HL-60 (cell line): ENCODE measurements at regions not wholly inside any gene's neighbourhood (a gene's known extent, or its start where the extent isn't known, plus 50 kb on each side); places are given as distances from the start of the nearest gene placed in this dataset.

Experiments
- DNase-seq, 2 experiments: peaks; one replicate each; pipeline ENCODE4 v3.0.0-alpha.2; 2010 to 2020; ENCODE audit warnings: low read depth in 1 of 2, low spot score in 1 of 2
- H3K27ac ChIP-seq: fragments of 250-450 bp; sonication (Bioruptor Pico); replicated peaks from 2 replicates; pipeline ENCODE4 v1.5.1; 2020; ENCODE audit warnings: mild to moderate bottlenecking, moderate library complexity
- H3K27me3 ChIP-seq: fragments of 250-450 bp; sonication (Bioruptor Pico); 2 replicates; pipeline ENCODE4 v1.5.1; 2021; ENCODE audit warnings: mild to moderate bottlenecking, moderate library complexity; ENCODE audit not compliant: insufficient read depth, poor library complexity, severe bottlenecking
- H3K4me3 ChIP-seq: replicated peaks from 2 replicates; pipeline ENCODE4 v1.5.1; 2011; ENCODE audit warnings: mild to moderate bottlenecking, control low read depth, low read length; ENCODE audit not compliant: insufficient read depth
- GABPA ChIP-seq: IDR thresholded peaks from 2 replicates; pipeline ENCODE4 v1.6.1; 2012; ENCODE audit warnings: low read depth
- POLR2AphosphoS5 ChIP-seq: IDR thresholded peaks from 2 replicates; pipeline ENCODE4 v1.6.1; 2012; ENCODE audit warnings: low read depth
- SPI1 ChIP-seq: IDR thresholded peaks from 2 replicates; pipeline ENCODE4 v1.6.1; 2012; ENCODE audit warnings: low read depth, mild to moderate bottlenecking, borderline replicate concordance
- TF ChIP-seq, protein P1 (sequence below): IDR thresholded peaks from one replicate; pipeline ENCODE4 v1.5.1; 2011; ENCODE audit warnings: low read length, control low read depth, inconsistent platforms; ENCODE audit not compliant: insufficient read depth
- TF ChIP-seq, protein P2 (sequence below): IDR thresholded peaks from 2 replicates; pipeline ENCODE4 v1.6.1; 2012; ENCODE audit warnings: low read depth; ENCODE audit not compliant: insufficient replicate concordance

DNA sequence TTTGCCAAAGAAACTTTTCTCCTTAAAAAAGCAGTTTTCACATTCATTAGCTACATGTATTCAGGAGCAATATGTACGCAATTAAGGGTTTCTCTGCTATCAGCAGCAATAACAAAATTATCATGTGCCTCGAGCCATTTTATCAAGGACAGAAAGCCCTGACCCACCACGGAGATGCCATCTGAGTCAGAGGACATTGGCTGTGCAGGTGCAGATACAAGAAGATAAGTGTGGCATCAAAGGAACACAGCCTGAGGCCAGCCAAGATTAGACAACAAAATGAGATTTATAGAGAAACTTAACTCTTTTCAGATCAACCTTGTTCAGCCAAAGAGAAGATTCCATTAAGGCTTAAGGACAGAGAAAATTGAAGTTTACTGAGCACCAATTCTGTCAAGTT lies 115.2 kb upstream of the LGSN start:
- H3K27ac ChIP-seq, result no peak overlapping the region
- TF ChIP-seq GABPA (no peak), POLR2AphosphoS5 (no peak)
- TF ChIP-seq, protein P1, sequence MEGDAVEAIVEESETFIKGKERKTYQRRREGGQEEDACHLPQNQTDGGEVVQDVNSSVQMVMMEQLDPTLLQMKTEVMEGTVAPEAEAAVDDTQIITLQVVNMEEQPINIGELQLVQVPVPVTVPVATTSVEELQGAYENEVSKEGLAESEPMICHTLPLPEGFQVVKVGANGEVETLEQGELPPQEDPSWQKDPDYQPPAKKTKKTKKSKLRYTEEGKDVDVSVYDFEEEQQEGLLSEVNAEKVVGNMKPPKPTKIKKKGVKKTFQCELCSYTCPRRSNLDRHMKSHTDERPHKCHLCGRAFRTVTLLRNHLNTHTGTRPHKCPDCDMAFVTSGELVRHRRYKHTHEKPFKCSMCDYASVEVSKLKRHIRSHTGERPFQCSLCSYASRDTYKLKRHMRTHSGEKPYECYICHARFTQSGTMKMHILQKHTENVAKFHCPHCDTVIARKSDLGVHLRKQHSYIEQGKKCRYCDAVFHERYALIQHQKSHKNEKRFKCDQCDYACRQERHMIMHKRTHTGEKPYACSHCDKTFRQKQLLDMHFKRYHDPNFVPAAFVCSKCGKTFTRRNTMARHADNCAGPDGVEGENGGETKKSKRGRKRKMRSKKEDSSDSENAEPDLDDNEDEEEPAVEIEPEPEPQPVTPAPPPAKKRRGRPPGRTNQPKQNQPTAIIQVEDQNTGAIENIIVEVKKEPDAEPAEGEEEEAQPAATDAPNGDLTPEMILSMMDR, result no peak
- TF ChIP-seq, protein P2, sequence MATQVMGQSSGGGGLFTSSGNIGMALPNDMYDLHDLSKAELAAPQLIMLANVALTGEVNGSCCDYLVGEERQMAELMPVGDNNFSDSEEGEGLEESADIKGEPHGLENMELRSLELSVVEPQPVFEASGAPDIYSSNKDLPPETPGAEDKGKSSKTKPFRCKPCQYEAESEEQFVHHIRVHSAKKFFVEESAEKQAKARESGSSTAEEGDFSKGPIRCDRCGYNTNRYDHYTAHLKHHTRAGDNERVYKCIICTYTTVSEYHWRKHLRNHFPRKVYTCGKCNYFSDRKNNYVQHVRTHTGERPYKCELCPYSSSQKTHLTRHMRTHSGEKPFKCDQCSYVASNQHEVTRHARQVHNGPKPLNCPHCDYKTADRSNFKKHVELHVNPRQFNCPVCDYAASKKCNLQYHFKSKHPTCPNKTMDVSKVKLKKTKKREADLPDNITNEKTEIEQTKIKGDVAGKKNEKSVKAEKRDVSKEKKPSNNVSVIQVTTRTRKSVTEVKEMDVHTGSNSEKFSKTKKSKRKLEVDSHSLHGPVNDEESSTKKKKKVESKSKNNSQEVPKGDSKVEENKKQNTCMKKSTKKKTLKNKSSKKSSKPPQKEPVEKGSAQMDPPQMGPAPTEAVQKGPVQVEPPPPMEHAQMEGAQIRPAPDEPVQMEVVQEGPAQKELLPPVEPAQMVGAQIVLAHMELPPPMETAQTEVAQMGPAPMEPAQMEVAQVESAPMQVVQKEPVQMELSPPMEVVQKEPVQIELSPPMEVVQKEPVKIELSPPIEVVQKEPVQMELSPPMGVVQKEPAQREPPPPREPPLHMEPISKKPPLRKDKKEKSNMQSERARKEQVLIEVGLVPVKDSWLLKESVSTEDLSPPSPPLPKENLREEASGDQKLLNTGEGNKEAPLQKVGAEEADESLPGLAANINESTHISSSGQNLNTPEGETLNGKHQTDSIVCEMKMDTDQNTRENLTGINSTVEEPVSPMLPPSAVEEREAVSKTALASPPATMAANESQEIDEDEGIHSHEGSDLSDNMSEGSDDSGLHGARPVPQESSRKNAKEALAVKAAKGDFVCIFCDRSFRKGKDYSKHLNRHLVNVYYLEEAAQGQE, result no peak
- H3K4me3 ChIP-seq, result no peak overlapping the region
- DNase-seq, result no peak
- H3K27me3 ChIP-seq, result no peaks in the 10 kb centered on the region

DNA sequence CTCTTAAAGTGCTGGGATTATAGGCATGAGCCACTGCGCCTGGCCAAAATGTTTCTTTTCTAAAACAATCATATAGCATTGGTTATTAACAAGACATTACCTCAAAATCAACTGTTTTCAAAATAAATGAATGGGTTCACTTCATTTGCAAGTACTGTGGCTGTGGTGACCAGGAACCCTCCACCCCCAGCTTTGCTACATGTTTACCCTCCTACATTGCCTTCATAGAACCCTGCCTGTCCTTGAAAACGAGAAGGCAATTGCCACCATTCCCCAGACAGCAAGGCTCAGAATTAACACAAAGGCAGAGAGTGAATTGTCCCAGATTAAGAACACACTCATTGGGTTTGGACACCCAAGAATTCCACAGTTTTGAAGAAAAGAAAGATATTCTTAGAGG lies 116.6 kb upstream of the LGSN start:
- Histone ChIP-seq H3K27ac (no peak overlapping the region), H3K4me3 (no peak overlapping the region), H3K27me3 (no peaks in the 10 kb centered on the region)
- TF ChIP-seq, protein P1, result no peak
- TF ChIP-seq SPI1, result no peak
- no peak for TF ChIP-seq POLR2AphosphoS5
- TF ChIP-seq, protein P2, result no peak
- TF ChIP-seq GABPA, result no peak
- no peak for DNase-seq

DNA sequence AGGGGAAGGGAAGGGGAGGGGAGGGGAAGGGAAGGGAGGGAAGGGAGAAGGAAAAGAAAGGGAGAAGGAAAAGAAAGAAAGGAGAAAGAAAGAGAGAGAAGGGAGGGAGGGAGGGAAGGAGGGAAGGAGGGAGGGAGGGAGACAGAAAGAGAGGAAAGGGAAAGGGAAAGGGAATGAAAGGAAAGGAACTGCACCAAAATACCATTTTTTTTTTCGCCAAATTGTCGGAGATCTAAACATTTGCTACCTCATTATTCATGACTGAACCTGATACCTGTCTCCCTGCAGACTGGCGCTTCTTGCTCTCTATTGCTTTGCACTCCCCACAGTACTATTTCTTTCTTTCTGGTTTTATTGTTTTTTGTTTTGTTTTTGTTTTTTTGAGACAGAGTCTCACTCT lies 117.3 kb upstream of the LGSN start:
- Histone ChIP-seq H3K27me3 (no peaks in the 10 kb centered on the region), H3K4me3 (no peak overlapping the region), H3K27ac (no peak overlapping the region)
- TF ChIP-seq SPI1, result no peak
- TF ChIP-seq, protein P1, result no peak
- no peak for TF ChIP-seq GABPA
- TF ChIP-seq POLR2AphosphoS5, result no peak
- TF ChIP-seq, protein P2, result no peak
- DNase-seq, result no peak
